Psoas muscle (tissue), 7 donors: ENCODE measurements at regions not wholly inside any gene's neighbourhood (a gene's known extent, or its start where the extent isn't known, plus 50 kb on each side); places are given as distances from the start of the nearest gene placed in this dataset.
"Not testable (repeated sequence)": the region's sequence is repeated elsewhere in the genome, so short reads cannot be mapped to it uniquely, and the experiment has no call there.

Experiments
- ATAC-seq, 4 donors: fragments of 200-7000 bp; cut with Tn5 transposase; one replicate each; pipeline ENCODE4 v1.9.1; 2020; ENCODE audit warnings: moderate library complexity in 3 of 4, mild to moderate bottlenecking in 2 of 4
- DNase-seq, 2 donors: peaks; one replicate each; pipeline ENCODE4 v3.0.0-alpha.2; 2020
- H3K27ac ChIP-seq: fragments of 200-600 bp; one replicate; pipeline ENCODE4 v1.8.0; 2022
- H3K27me3 ChIP-seq, 3 donors: fragments of 200-600 bp in 1 of 3; one replicate each; pipeline versions ENCODE4 v1.6.1 to v1.8.0; 2013 to 2022; ENCODE audit warnings: low read length in 2 of 3, mild to moderate bottlenecking in 2 of 3, moderate library complexity in 1 of 3; ENCODE audit not compliant: insufficient read depth in 3 of 3
- H3K36me3 ChIP-seq, 2 donors: fragments of 200-600 bp in 1 of 2; one replicate each; pipeline versions ENCODE4 v1.6.1 to v1.8.0; 2013 to 2022; ENCODE audit warnings: low read depth in 1 of 2, mild to moderate bottlenecking in 1 of 2, moderate library complexity in 1 of 2; ENCODE audit not compliant: insufficient read depth in 1 of 2
- H3K4me1 ChIP-seq: fragments of 200-600 bp; one replicate; pipeline ENCODE4 v1.8.0; 2022
- H3K4me3 ChIP-seq: fragments of 200-600 bp; one replicate; pipeline ENCODE4 v1.8.0; 2022; ENCODE audit warnings: mild to moderate bottlenecking
- H3K9me3 ChIP-seq: fragments of 200-600 bp; one replicate; pipeline ENCODE4 v1.8.0; 2022
- WGBS, 3 donors: extraction: QIAGEN DNeasy Blood & Tissue Kit; methylation state at CpG; one replicate each; pipeline versions ENCODE4 v1.1.6 to v1.1.7; 2013; 5-methylcytosine and 5-hydroxymethylcytosine counted together
- intact Hi-C, 2 donors: fragments of 100-400 bp; cut with DNase I; formaldehyde crosslinking; loops; one replicate each; pipeline versions ENCODE4 v1.11.0 to v1.14.2; 2022
- TF ChIP-seq, protein P1 (sequence below): fragments of 200-600 bp; IDR thresholded peaks from one replicate; pipeline ENCODE4 v1.8.0; 2022; ENCODE audit warnings: antibody characterized with exemption
- donor health status: healthy with polysubstance abuse.
- donor health status: DM: no; HTN: no; CAD: no; lungs with moderate emphysema.
- donor health status: Bipolar disorder and iron deficiency.
- donor health status: healthy.
- donor health status: DM: yes; HTN: yes; CAD: no.
- donor health status: DM: no; HTN: no; CAD: no.
- donor health status: DM: yes; HTN: yes; CAD: no.

DNA sequence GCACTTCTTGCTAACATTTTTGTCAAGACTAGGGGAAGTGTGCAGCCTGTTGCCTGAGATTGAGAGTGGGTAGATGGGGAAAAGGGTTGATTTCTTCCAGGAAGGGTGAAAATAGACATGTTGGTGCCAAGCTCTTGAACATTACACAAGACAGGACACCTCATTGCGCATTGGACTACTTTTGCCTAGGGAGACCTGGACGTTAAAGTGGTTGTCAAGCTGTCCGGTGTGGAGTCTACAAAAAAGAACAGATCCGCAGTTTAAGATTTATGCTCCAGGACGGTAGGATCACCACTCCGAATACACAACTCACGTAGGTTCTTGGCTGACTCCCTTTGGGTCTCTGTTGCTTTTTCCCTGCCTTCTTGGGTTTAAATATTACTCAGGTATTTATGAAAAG, 56.3 kb upstream of the LRIG1 start:
- Histone ChIP-seq H3K36me3 (no peaks in the 10 kb centered on the region), H3K4me1 (no peaks in the 10 kb centered on the region), H3K4me3 (no peak overlapping the region), H3K27me3 (no peaks in the 10 kb centered on the region), H3K27ac (no peak overlapping the region), H3K9me3 (no peaks in the 10 kb centered on the region)
- DNase-seq (no peak), ATAC-seq (no peak)
- TF ChIP-seq, protein P1, sequence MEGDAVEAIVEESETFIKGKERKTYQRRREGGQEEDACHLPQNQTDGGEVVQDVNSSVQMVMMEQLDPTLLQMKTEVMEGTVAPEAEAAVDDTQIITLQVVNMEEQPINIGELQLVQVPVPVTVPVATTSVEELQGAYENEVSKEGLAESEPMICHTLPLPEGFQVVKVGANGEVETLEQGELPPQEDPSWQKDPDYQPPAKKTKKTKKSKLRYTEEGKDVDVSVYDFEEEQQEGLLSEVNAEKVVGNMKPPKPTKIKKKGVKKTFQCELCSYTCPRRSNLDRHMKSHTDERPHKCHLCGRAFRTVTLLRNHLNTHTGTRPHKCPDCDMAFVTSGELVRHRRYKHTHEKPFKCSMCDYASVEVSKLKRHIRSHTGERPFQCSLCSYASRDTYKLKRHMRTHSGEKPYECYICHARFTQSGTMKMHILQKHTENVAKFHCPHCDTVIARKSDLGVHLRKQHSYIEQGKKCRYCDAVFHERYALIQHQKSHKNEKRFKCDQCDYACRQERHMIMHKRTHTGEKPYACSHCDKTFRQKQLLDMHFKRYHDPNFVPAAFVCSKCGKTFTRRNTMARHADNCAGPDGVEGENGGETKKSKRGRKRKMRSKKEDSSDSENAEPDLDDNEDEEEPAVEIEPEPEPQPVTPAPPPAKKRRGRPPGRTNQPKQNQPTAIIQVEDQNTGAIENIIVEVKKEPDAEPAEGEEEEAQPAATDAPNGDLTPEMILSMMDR: no peak
- intact Hi-C loops: no loop called here
- whole genome bisulfite sequencing, 3 donors: 87 to 92% (median 89%) methylated on average over 7 of the region's 7 CpGs

DNA sequence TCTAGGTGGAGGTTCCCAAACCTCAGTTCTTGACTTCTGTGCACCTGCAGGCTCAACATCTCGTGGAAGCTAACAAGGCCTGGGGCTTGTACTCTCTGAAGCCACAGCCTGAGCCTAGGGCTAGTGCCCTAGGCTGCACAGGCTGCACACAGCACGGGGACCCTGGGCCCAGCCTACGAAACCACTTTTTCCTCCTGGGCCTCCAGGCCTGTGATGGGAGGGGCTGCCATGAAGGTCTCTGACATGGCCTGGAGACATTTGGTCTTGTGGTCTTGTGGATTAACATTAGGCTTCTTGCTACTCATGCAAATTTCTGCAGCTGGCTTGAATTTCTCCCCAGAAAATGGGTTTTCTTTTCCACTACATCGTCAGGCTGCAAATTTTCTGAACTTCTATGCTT, 59.1 kb upstream of the LRIG1 start:
- H3K4me1 ChIP-seq, DNase-seq, ATAC-seq: not testable (repeated sequence)

DNA sequence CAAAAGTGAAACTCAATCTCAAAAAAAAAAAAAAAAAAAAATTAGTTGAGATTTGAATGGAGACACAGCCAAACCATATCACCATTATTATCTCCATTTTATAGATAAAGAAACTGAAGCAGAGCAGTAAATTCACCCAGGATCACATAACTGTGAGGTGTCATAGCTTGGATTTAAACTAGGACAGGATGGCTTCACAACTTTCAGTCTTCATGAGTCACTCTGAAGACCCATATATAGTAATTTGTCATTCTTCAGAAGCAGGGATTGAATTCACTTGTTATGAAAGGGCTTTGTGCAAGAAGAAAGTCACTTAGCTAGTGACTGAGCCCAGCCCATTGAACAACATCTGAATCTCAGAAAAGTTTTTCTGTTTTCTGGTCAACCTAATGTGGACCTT, 60.5 kb upstream of the LRIG1 start:
- peak; percentile 72 to 95 (median 89) for ATAC-seq
- H3K27me3 ChIP-seq: no peaks in the 10 kb centered on the region
- no peaks in the 10 kb centered on the region for H3K4me1 ChIP-seq
- H3K27ac ChIP-seq: no peak overlapping the region
- intact Hi-C loops: no loop called here
- H3K9me3 ChIP-seq: no peaks in the 10 kb centered on the region
- no peak for DNase-seq
- TF ChIP-seq, protein P1: no peak
- H3K4me3 ChIP-seq: no peak overlapping the region
- H3K36me3 ChIP-seq: no peaks in the 10 kb centered on the region

More for the DNA sequence above, 59.1 kb upstream of the LRIG1 start:
- H3K27me3 ChIP-seq, H3K27ac ChIP-seq, H3K9me3 ChIP-seq, intact Hi-C loops, H3K4me3 ChIP-seq, H3K36me3 ChIP-seq: not testable (repeated sequence)
- WGBS, 3 donors: 95 to 96% (median 96%) methylated on average over 4 of the region's 4 CpGs

DNA sequence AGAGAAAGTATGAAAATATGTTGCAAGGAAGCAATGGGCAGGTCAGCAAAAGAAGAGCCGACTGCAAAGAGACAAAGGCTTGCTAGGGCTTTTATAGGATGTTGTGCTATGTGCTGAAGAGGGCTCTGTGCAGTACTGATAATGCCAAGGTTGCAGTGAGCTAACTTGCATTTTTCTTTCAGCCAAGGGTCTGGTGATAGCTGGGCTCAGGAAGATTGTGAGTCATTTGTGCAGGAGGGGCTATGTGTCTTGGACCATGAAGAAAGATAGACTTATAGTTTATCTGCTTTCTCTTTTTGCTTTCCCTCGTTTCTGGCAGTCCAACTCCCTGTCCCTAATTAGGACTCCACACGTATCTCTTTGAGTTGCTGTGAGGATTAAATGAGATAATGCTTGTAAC, 64.5 kb upstream of the LRIG1 start:
- WGBS, 3 donors: 55 to 78% (median 71%) methylated on average over 3 of the region's 3 CpGs
- Histone ChIP-seq H3K9me3 (no peaks in the 10 kb centered on the region), H3K27me3 (no peaks in the 10 kb centered on the region), H3K4me1 (no peaks in the 10 kb centered on the region), H3K36me3 (no peaks in the 10 kb centered on the region), H3K4me3 (no peak overlapping the region), H3K27ac (no peak overlapping the region)
- intact Hi-C loops: no loop called here
- ATAC-seq (no peak), DNase-seq (no peak)
- TF ChIP-seq, protein P1: no peak

DNA sequence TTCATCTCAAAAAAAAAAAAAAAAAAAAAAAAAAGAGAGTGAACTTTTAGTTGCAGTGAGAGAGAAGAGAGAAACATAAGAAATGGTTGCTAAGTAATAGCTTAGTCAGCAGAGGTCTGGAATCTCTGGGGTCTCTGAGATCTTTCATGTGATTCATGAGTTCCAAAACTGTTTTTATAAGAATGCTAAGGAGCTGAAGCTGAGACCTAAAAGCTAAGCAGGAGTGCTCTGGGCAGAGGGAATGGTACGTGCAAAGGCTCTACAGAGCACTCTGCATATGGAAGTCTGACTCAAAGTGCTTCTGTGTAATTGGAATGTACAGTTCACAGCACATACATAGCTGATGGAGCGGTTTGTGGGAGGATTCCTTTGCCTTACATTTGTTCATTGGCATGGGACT, 66.3 kb upstream of the LRIG1 start:
- DNase-seq (no peak), ATAC-seq (no peak)
- TF ChIP-seq, protein P1: no peak
- no peaks in the 10 kb centered on the region for H3K9me3 ChIP-seq
- WGBS, 3 donors: 84 to 87% (median 87%) methylated on average over 2 of the region's 2 CpGs
- H3K36me3 ChIP-seq: no peaks in the 10 kb centered on the region
- H3K27me3 ChIP-seq: no peaks in the 10 kb centered on the region
- intact Hi-C loops: no loop called here
- no peaks in the 10 kb centered on the region for H3K4me1 ChIP-seq
- H3K27ac ChIP-seq: no peak overlapping the region
- no peak overlapping the region for H3K4me3 ChIP-seq
